Bronchial epithelial cell (primary cell): ENCODE measurements at regions not wholly inside any gene's neighbourhood (a gene's known extent, or its start where the extent isn't known, plus 50 kb on each side); places are given as distances from the start of the nearest gene placed in this dataset.

ENCODE experiments used
- DNase-seq: peaks from one replicate; pipeline ENCODE4 v3.0.0-alpha.2; 2010; ENCODE audit warnings: low read depth
- FAIRE-seq: peaks from 2 replicates; lab custom pipeline; 2011; peaks lifted over from hg19 to GRCh38; lab: Jason Lieb, UNC
- H3K27me3 ChIP-seq: 2 replicates; pipeline ENCODE4 v1.5.1; 2011; ENCODE audit warnings: low read length; ENCODE audit not compliant: control insufficient read depth, insufficient read depth
- H3K36me3 ChIP-seq: 2 replicates; pipeline ENCODE4 v1.5.1; 2011; ENCODE audit warnings: low read length; ENCODE audit not compliant: control insufficient read depth, insufficient read depth
- H3K4me3 ChIP-seq: 2 replicates; pipeline ENCODE4 v1.5.1; 2011; ENCODE audit warnings: mild to moderate bottlenecking, low read depth, low read length, control low read depth
- CTCF ChIP-seq: IDR thresholded peaks from 2 replicates; pipeline ENCODE4 v1.5.1; 2011; ENCODE audit warnings: mild to moderate bottlenecking, moderate library complexity, low read length, control low read depth, inconsistent platforms; ENCODE audit not compliant: insufficient read depth, severe bottlenecking

- FAIRE-seq (peak; percentile 43), DNase-seq (peak; percentile 90)
- H3K27me3 ChIP-seq: no peaks in the 10 kb centered on the region
- no peak for TF ChIP-seq CTCF
- H3K36me3 ChIP-seq: no peaks in the 10 kb centered on the region
- no peak overlapping the region for H3K4me3 ChIP-seq
These were observed 321.9 kb upstream of the RASGRP1 start for GRCh38 chr15:38886315-38887163.

GRCh38 chr15:38888701-38889221 is 324.1 kb upstream of the RASGRP1 start:
- DNase-seq (no peak), FAIRE-seq (no peak)
- no peak for TF ChIP-seq CTCF
- H3K36me3 ChIP-seq: no peaks in the 10 kb centered on the region
- no peaks in the 10 kb centered on the region for H3K27me3 ChIP-seq
- H3K4me3 ChIP-seq: no peak overlapping the region

GRCh38 chr15:38890194-38890593 is 325.6 kb upstream of the RASGRP1 start:
- no peaks in the 10 kb centered on the region for H3K27me3 ChIP-seq
- DNase-seq (no peak), FAIRE-seq (no peak)
- H3K4me3 ChIP-seq: no peak overlapping the region
- no peaks in the 10 kb centered on the region for H3K36me3 ChIP-seq
- no peak for TF ChIP-seq CTCF

- no peak overlapping the region for H3K4me3 ChIP-seq
- FAIRE-seq (no peak), DNase-seq (no peak)
- no peak for TF ChIP-seq CTCF
- no peaks in the 10 kb centered on the region for H3K27me3 ChIP-seq
- no peaks in the 10 kb centered on the region for H3K36me3 ChIP-seq
These were observed 329.3 kb upstream of the RASGRP1 start for GRCh38 chr15:38893925-38894242.

- no peak for TF ChIP-seq CTCF
- H3K27me3 ChIP-seq: no peaks in the 10 kb centered on the region
- H3K36me3 ChIP-seq: no peaks in the 10 kb centered on the region
- no peak overlapping the region for H3K4me3 ChIP-seq
- FAIRE-seq (no peak), DNase-seq (peak; percentile 66)
These were observed 329.8 kb upstream of the RASGRP1 start for GRCh38 chr15:38894243-38894948.
